Peyer's patch (tissue), 4 donors: ENCODE measurements at regions not wholly inside any gene's neighbourhood (a gene's known extent, or its start where the extent isn't known, plus 50 kb on each side); places are given as distances from the start of the nearest gene placed in this dataset.

ENCODE experiments used
- DNase-seq, 3 donors: peaks; one replicate each; pipeline ENCODE4 v3.0.0-alpha.2; 2017 to 2019
- H3K27ac ChIP-seq, 4 donors: fragments of 200-600 bp; sonication (generic); one replicate each; pipeline ENCODE4 v1.5.1; 2016 to 2019
- H3K27me3 ChIP-seq, 2 donors: fragments of 200-600 bp; sonication (generic); one replicate each; pipeline ENCODE4 v1.5.1; 2019
- H3K36me3 ChIP-seq, 3 donors: fragments of 200-600 bp; sonication (generic); one replicate each; pipeline ENCODE4 v1.5.1; 2016 to 2019
- H3K4me1 ChIP-seq, 4 donors: fragments of 200-600 bp; sonication (generic); one replicate each; pipeline ENCODE4 v1.5.1; 2016 to 2019
- H3K4me3 ChIP-seq, 4 donors: fragments of 200-600 bp; sonication (generic); 1 replicate in 3 of 4; 2 replicates in 1 of 4; pipeline ENCODE4 v1.5.1; 2016 to 2019; ENCODE audit warnings: mild to moderate bottlenecking in 1 of 4
- H3K9me3 ChIP-seq, 4 donors: fragments of 200-600 bp; sonication (generic); one replicate each; pipeline ENCODE4 v1.5.1; 2016 to 2019; ENCODE audit warnings: mild to moderate bottlenecking in 1 of 4
- POLR2A ChIP-seq, 2 donors: fragments of 450-650 bp; IDR thresholded peaks; one replicate each; pipeline ENCODE4 v1.5.1; 2017; ENCODE audit warnings: antibody characterized with exemption in 2 of 2, mild to moderate bottlenecking in 2 of 2, moderate library complexity in 2 of 2
- TF ChIP-seq, protein P1 (sequence below), 6 experiments: fragments of 450-650 bp in 4 of 6; fragments of 200-600 bp in 2 of 6; sonication (generic) in 1 of 6; IDR thresholded peaks; one replicate each; pipeline ENCODE4 v1.5.1; 2017 to 2019; ENCODE audit warnings: antibody characterized with exemption in 6 of 6, mild to moderate bottlenecking in 3 of 6, moderate library complexity in 1 of 6

DNA sequence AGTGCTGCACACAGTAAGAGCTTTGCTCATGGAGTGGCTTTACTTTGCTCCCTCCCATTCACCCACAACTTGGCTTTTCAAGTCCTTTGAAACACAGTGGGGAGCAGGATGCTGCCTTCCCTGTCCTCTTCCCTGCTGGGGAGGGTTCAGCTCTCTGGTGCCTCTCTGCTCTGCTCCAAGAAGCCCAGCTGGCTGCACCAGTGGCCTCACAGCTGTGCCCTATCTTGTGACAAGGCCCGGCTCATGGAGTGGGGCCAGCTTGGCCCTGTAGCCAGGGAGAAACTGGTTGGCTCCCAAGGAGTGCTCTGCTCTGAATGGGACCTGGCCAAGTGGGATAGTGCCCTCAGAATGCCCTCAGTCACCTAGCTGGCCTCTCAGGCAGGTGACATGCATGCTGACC is 212.3 kb upstream of the ZMIZ1 start:
- TF ChIP-seq, protein P1, sequence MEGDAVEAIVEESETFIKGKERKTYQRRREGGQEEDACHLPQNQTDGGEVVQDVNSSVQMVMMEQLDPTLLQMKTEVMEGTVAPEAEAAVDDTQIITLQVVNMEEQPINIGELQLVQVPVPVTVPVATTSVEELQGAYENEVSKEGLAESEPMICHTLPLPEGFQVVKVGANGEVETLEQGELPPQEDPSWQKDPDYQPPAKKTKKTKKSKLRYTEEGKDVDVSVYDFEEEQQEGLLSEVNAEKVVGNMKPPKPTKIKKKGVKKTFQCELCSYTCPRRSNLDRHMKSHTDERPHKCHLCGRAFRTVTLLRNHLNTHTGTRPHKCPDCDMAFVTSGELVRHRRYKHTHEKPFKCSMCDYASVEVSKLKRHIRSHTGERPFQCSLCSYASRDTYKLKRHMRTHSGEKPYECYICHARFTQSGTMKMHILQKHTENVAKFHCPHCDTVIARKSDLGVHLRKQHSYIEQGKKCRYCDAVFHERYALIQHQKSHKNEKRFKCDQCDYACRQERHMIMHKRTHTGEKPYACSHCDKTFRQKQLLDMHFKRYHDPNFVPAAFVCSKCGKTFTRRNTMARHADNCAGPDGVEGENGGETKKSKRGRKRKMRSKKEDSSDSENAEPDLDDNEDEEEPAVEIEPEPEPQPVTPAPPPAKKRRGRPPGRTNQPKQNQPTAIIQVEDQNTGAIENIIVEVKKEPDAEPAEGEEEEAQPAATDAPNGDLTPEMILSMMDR (IDR thresholded peaks at IDR 0.05): no peak
- no peak for TF ChIP-seq POLR2A (IDR thresholded peaks at IDR 0.05)
- Histone ChIP-seq H3K36me3 (no peaks in the 10 kb centered on the region), H3K4me1 (no peaks in the 10 kb centered on the region), H3K4me3 (no peak overlapping the region), H3K9me3 (no peaks in the 10 kb centered on the region), H3K27me3 (no peaks in the 10 kb centered on the region), H3K27ac (no peak overlapping the region)
- DNase-seq: no peak

DNA sequence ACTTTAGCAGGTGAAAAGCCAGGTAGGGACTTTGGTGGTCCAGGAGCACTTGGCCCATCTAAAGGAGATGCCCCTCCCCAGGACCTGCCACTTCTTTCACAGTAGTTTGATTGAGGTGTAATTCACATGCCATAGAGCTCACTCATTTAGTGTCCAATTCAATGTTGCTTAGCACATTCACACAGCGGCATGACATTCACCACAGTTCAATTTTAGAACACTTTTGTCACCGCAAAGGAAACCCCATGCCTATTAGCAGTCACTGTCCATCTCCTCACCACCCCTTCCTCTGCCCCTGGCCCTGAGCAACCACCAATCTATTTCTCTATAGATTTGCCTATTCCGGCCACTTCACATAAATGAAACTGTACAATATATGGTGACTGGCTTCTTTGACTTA is 211.6 kb upstream of the ZMIZ1 start:
- Histone ChIP-seq H3K4me3 (no peak overlapping the region), H3K27me3 (no peaks in the 10 kb centered on the region), H3K36me3 (no peaks in the 10 kb centered on the region), H3K4me1 (no peaks in the 10 kb centered on the region), H3K27ac (no peak overlapping the region), H3K9me3 (no peaks in the 10 kb centered on the region)
- TF ChIP-seq, protein P1 (IDR thresholded peaks at IDR 0.05): no peak
- no peak for TF ChIP-seq POLR2A (IDR thresholded peaks at IDR 0.05)
- DNase-seq: no peak

DNA sequence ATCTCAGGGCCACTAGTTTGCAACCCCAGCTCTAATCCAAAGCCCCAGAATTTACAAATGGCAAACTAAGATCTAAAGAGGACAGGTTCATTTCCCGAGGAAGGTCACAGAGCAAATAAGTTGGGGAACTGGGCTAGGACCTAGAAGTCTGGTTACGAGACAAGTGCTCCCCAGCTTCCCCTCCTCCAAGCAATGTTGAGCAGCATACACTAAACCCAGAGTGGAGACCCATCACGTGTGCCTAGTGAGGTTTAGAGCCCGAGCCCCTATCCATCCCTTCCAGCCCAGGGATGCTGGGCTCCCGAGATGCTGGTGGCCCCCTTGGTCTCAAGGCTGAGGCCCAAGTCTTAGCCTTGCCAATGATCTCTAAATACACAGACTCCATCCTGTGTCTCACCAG is 209.5 kb upstream of the ZMIZ1 start:
- no peak for TF ChIP-seq POLR2A (IDR thresholded peaks at IDR 0.05)
- TF ChIP-seq, protein P1 (IDR thresholded peaks at IDR 0.05): no peak
- no peak overlapping the region for H3K4me3 ChIP-seq
- no peaks in the 10 kb centered on the region for H3K27me3 ChIP-seq
- DNase-seq: no peak
- H3K36me3 ChIP-seq: no peaks in the 10 kb centered on the region
- H3K9me3 ChIP-seq: no peaks in the 10 kb centered on the region
- no peaks in the 10 kb centered on the region for H3K4me1 ChIP-seq
- H3K27ac ChIP-seq: no peak overlapping the region

DNA sequence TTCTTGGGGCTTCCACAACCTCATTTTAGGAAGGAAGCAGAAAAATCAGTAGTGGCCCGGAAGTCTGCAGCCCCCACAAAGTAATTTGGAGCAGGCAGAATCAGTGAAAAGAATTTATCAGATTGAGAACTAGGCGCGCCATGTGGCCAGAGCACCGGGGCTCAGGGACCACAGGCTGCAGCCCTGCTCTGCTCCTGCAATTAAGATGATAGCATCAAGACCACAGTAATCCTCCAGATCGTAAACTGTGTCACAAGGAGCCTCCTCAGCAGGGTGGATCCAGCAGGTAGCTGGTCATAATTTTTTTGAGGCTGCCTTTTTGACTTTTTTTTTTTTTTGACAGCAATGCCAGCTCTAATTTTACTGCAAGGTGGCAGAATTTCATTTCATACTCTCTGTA is 209.0 kb upstream of the ZMIZ1 start:
- Histone ChIP-seq H3K27ac (no peak overlapping the region), H3K9me3 (no peaks in the 10 kb centered on the region), H3K4me3 (no peak overlapping the region), H3K27me3 (no peaks in the 10 kb centered on the region), H3K4me1 (no peaks in the 10 kb centered on the region), H3K36me3 (no peaks in the 10 kb centered on the region)
- no peak for TF ChIP-seq POLR2A (IDR thresholded peaks at IDR 0.05)
- TF ChIP-seq, protein P1 (IDR thresholded peaks at IDR 0.05): no peak
- DNase-seq: no peak

DNA sequence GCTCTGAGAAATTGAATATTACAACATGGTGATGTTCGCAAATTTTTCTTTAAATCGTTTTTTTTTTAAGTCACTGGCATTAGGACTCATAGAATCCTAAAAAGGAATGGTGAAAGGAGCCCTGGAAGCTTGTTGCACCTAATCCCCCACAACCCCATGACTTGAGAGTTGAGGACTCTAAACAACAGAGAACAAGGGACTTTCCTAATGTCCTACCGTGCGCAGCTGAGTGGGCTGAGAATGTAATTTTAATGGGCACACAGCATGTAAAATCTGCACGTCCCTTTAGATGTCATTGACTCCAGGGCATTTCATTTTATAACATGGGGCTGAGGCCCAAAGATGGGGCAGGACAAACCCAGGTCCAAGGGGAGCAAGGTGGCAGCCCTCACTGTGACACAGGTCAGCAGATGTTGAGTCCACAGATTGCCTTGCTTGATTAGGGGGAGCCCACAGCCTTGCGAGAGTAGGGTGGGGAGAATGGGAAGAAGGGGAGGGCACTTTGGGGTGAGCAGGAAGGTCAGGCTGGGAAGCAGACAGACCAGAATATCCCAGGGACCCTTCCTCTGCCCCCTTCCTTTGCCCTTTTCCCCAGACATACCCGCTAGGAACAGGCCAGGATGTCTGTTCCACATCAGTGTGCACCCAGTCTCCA is 208.4 kb upstream of the ZMIZ1 start:
- no peak for DNase-seq
- no peaks in the 10 kb centered on the region for H3K27me3 ChIP-seq
- TF ChIP-seq, protein P1 (IDR thresholded peaks at IDR 0.05): no peak
- no peak for TF ChIP-seq POLR2A (IDR thresholded peaks at IDR 0.05)
- H3K9me3 ChIP-seq: no peaks in the 10 kb centered on the region
- no peak overlapping the region for H3K27ac ChIP-seq
- H3K4me3 ChIP-seq: no peak overlapping the region
- H3K36me3 ChIP-seq: no peaks in the 10 kb centered on the region
- H3K4me1 ChIP-seq: no peaks in the 10 kb centered on the region
